ENCODE measurements at regions not wholly inside any gene's neighbourhood (a gene's known extent, or its start where the extent isn't known, plus 50 kb on each side); places are given as distances from the start of the nearest gene placed in this dataset.

DNA sequence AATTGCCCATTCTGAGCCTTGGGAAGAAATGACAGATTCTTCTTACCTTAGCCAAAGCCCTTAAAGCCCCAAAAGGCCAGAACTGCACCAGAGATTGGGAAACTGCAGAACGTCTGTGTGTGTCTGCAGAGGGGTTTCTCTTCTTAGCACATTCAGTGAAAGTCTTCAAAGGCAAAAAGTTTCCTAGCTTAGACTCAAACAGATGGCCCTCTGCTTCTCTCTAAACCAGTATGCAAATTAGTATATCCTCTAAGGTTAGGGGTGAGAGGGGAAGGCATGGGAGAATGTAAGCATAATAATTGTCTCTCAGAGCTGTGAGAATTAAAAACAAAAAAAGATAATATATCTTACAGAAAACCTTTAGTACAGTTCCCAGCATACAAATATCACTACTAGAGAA is 334.0 kb upstream of the MCTP2 start:
- Histone ChIP-seq H3K27me3 (ENCODE audit: control insufficient read depth, insufficient read depth, low read length) (peaks cover 2% of the 10 kb centered on the region), H3K4me3 (ENCODE audit: low read depth, low read length) (no peak overlapping the region), H3K27ac (ENCODE audit: low read depth, low read length) (no peak overlapping the region), H3K9me3 (ENCODE audit: control insufficient read depth, insufficient read depth, low read length) (peaks cover 5% of the 10 kb centered on the region; the same call in 1 of the 2 replicates)
- POLR2A ChIA-PET, result no interaction called here
- no peak for DNase-seq (ENCODE audit: low read depth, low spot score)
- CTCF ChIA-PET, result interaction anchor here (0.7 to 0.9 kb wide), 2 partner anchors 100 to 343 kb away, joined by 3 to 4 read pairs; no protein-coding TSS in a partner anchor
- TF ChIP-seq, protein P1, sequence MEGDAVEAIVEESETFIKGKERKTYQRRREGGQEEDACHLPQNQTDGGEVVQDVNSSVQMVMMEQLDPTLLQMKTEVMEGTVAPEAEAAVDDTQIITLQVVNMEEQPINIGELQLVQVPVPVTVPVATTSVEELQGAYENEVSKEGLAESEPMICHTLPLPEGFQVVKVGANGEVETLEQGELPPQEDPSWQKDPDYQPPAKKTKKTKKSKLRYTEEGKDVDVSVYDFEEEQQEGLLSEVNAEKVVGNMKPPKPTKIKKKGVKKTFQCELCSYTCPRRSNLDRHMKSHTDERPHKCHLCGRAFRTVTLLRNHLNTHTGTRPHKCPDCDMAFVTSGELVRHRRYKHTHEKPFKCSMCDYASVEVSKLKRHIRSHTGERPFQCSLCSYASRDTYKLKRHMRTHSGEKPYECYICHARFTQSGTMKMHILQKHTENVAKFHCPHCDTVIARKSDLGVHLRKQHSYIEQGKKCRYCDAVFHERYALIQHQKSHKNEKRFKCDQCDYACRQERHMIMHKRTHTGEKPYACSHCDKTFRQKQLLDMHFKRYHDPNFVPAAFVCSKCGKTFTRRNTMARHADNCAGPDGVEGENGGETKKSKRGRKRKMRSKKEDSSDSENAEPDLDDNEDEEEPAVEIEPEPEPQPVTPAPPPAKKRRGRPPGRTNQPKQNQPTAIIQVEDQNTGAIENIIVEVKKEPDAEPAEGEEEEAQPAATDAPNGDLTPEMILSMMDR (IDR thresholded peaks at IDR 0.05; ENCODE audit: low read depth, low read length), result no peak

DNA sequence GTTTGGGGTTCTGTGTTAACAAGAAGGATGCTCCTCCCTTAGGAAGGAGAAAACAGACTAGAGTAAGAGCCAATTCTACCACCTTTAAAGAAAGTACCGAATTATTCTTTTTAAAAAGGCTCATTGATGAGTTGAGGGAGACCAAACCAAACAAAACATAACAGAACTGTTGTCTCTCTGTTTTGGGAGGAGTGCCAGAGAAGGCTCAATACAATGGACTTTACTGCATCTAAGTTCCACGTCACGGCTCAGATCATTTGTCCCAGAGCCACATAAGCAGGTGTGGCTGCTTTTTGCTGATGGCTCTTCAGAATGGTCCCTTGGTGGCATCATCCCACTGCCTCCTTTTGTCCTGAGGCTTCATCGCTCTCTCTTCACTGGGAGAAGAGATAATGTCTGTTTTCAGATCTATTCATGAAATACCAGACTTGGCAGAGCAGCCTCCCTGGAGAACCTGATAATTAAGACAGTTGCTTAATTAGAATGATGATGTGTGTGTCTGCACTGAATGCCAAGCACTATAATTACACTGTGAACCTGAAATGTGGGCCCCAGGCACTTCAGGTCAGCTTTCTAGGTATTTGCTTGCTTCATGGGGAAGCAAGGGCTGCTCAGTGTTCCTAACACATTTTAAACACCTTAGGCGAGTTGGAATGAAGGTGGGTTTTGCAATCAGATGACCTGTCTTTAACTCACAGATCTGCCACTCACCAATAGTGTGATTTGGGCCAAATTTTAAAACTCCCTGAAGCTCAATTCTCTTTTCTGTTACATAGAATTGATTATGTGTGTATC is 335.2 kb upstream of the MCTP2 start:
- CTCF ChIA-PET, result no interaction called here
- H3K4me3 ChIP-seq (ENCODE audit: low read depth, low read length), result no peak overlapping the region
- peaks cover 5% of the 10 kb centered on the region; the same call in 1 of the 2 replicates for H3K9me3 ChIP-seq (ENCODE audit: control insufficient read depth, insufficient read depth, low read length)
- H3K27me3 ChIP-seq (ENCODE audit: control insufficient read depth, insufficient read depth, low read length), result peaks cover 2% of the 10 kb centered on the region
- H3K27ac ChIP-seq (ENCODE audit: low read depth, low read length), result no peak overlapping the region
- no peak for DNase-seq (ENCODE audit: low read depth, low spot score)
- TF ChIP-seq, protein P1 (IDR thresholded peaks at IDR 0.05; ENCODE audit: low read depth, low read length), result no peak
- POLR2A ChIA-PET, result no interaction called here

DNA sequence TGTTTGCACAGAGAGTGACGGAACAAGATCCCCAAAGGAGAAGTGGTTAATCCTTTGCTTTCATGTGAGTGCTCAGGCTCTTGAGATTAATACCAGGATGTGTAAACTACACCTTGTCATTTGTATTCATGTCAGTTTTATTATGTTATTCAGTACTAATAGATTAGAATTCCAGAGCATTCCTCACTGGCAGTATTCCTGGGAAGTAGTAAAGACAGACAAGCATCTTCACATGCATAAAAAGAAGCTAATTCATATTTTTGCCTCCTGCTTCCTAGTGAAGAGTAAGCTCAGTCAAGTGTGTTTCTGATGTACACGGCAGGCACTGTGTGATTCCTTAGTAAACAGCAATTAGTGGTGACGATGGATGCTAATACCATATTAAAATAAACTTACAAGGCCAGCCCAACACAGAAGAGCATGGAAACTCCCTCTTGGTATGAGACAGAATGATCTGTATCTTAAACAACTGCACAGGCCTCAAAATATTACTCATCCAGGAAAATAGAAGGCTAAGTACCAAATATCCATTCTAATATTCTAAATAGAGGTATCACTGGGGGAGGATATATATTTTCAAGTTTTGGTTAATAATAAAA is 336.8 kb upstream of the MCTP2 start:
- CTCF ChIA-PET, result no interaction called here
- H3K4me3 ChIP-seq (ENCODE audit: low read depth, low read length), result no peak overlapping the region
- no peak for DNase-seq (ENCODE audit: low read depth, low spot score)
- no peak overlapping the region for H3K27ac ChIP-seq (ENCODE audit: low read depth, low read length)
- TF ChIP-seq, protein P1 (IDR thresholded peaks at IDR 0.05; ENCODE audit: low read depth, low read length), result no peak
- no peaks in the 10 kb centered on the region for H3K9me3 ChIP-seq (ENCODE audit: control insufficient read depth, insufficient read depth, low read length)
- POLR2A ChIA-PET, result no interaction called here
- peaks cover 2% of the 10 kb centered on the region for H3K27me3 ChIP-seq (ENCODE audit: control insufficient read depth, insufficient read depth, low read length)

DNA sequence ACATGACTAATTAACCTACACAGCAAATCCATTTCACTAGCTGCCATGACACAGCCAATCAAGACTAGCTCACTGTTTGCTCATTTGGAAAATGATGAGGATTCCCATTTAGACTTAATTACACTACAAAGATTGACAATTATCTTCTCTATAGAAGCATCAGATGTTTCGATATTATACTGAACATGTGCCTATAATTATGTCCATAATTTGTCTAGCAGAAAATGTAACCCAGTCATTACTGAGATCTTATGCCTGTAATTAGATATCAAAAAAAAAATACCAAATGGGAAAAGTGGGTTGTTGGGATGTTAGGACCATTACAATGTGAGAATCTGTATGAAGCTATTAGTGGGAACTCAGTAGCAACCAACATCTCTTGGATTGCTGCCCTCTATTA is 344.2 kb upstream of the MCTP2 start:
- H3K27ac ChIP-seq (ENCODE audit: low read depth, low read length), result no peak overlapping the region
- H3K9me3 ChIP-seq (ENCODE audit: control insufficient read depth, insufficient read depth, low read length), result no peaks in the 10 kb centered on the region
- H3K4me3 ChIP-seq (ENCODE audit: low read depth, low read length), result no peak overlapping the region
- POLR2A ChIA-PET, result no interaction called here
- CTCF ChIA-PET, result no interaction called here
- TF ChIP-seq, protein P1 (IDR thresholded peaks at IDR 0.05; ENCODE audit: low read depth, low read length), result no peak
- no peak for DNase-seq (ENCODE audit: low read depth, low spot score)
- no peaks in the 10 kb centered on the region for H3K27me3 ChIP-seq (ENCODE audit: control insufficient read depth, insufficient read depth, low read length)

DNA sequence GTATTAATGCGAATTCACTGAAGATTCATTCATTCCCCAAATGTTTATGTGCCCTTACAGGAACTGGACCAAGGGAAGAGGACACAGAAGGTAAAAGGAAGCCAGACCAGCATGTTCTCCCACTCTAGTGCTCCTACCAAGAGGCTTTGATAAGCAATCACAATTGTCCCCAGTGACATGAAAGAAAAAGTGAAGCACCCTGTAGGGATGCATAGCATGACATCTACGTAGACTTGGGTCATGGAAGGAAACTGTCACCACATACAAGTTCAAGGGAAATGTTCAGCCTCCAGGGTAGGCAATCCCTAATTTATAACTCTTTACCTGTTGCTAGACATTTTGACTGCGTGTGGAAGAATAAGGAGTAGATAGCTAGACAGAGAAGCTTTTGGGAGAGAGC is 348.6 kb upstream of the MCTP2 start:
- no peak for DNase-seq (ENCODE audit: low read depth, low spot score)
- H3K4me3 ChIP-seq (ENCODE audit: low read depth, low read length), result no peak overlapping the region
- CTCF ChIA-PET, result no interaction called here
- POLR2A ChIA-PET, result no interaction called here
- no peaks in the 10 kb centered on the region for H3K27me3 ChIP-seq (ENCODE audit: control insufficient read depth, insufficient read depth, low read length)
- no peak overlapping the region for H3K27ac ChIP-seq (ENCODE audit: low read depth, low read length)
- no peaks in the 10 kb centered on the region for H3K9me3 ChIP-seq (ENCODE audit: control insufficient read depth, insufficient read depth, low read length)
- TF ChIP-seq, protein P1 (IDR thresholded peaks at IDR 0.05; ENCODE audit: low read depth, low read length), result no peak

All from AG04450 (cell line).